ENCODE measurements at regions not wholly inside any gene's neighbourhood (a gene's known extent, or its start where the extent isn't known, plus 50 kb on each side); places are given as distances from the start of the nearest gene placed in this dataset.
A peak's percentile ranks its signal among the peaks of the same experiment; 100 is the strongest.

GRCh38 chr14:83379436-83379835, 1845.8 kb upstream of the SEL1L start:
- no peak overlapping the region for H3K4me3 ChIP-seq (replicated peaks; ENCODE audit: low read depth, low read length)
- DNase-seq (ENCODE audit: low read depth), result peak; percentile 7
- no peak for TF ChIP-seq CTCF (IDR thresholded peaks at IDR 0.05; ENCODE audit: low read length, missing control alignments)

GRCh38 chr14:83384253-83384652, 1850.6 kb upstream of the SEL1L start:
- TF ChIP-seq CTCF (IDR thresholded peaks at IDR 0.05; ENCODE audit: low read length, missing control alignments), result no peak
- no peak for DNase-seq (ENCODE audit: low read depth)
- H3K4me3 ChIP-seq (replicated peaks; ENCODE audit: low read depth, low read length), result no peak overlapping the region

GRCh38 chr14:83395321-83395720, 1861.7 kb upstream of the SEL1L start:
- TF ChIP-seq CTCF (IDR thresholded peaks at IDR 0.05; ENCODE audit: low read length, missing control alignments), result no peak
- DNase-seq (ENCODE audit: low read depth), result no peak
- H3K4me3 ChIP-seq (replicated peaks; ENCODE audit: low read depth, low read length), result no peak overlapping the region

- TF ChIP-seq CTCF (IDR thresholded peaks at IDR 0.05; ENCODE audit: low read length, missing control alignments), result no peak
- H3K4me3 ChIP-seq (replicated peaks; ENCODE audit: low read depth, low read length), result no peak overlapping the region
- no peak for DNase-seq (ENCODE audit: low read depth)
These were observed 1882.8 kb upstream of the SEL1L start for GRCh38 chr14:83416476-83416875.

- TF ChIP-seq CTCF (IDR thresholded peaks at IDR 0.05; ENCODE audit: low read length, missing control alignments), result no peak
- no peak overlapping the region for H3K4me3 ChIP-seq (replicated peaks; ENCODE audit: low read depth, low read length)
- no peak for DNase-seq (ENCODE audit: low read depth)
These were observed 1885.8 kb upstream of the SEL1L start for GRCh38 chr14:83419420-83419819.

GRCh38 chr14:83421711-83422110, 1888.1 kb upstream of the SEL1L start:
- no peak for DNase-seq (ENCODE audit: low read depth)
- no peak for TF ChIP-seq CTCF (IDR thresholded peaks at IDR 0.05; ENCODE audit: low read length, missing control alignments)

GRCh38 chr14:83425138-83425537, 1891.5 kb upstream of the SEL1L start:
- no peak for TF ChIP-seq CTCF (IDR thresholded peaks at IDR 0.05; ENCODE audit: low read length, missing control alignments)
- no peak overlapping the region for H3K4me3 ChIP-seq (replicated peaks; ENCODE audit: low read depth, low read length)
- DNase-seq (ENCODE audit: low read depth), result peak; percentile 70

More at GRCh38 chr14:83421711-83422110, 1888.1 kb upstream of the SEL1L start:
- no peak overlapping the region for H3K4me3 ChIP-seq (replicated peaks; ENCODE audit: low read depth, low read length)

Data from fibroblast of pulmonary artery (primary cell).